Parathyroid adenoma (tissue), 2 donors: ENCODE measurements at regions not wholly inside any gene's neighbourhood (a gene's known extent, or its start where the extent isn't known, plus 50 kb on each side); places are given as distances from the start of the nearest gene placed in this dataset.

Source experiments
- H2AFZ ChIP-seq: fragments of 300-600 bp; sonication (generic); one replicate; pipeline ENCODE4 v1.7.0; 2017; ENCODE audit warnings: antibody characterized with exemption, mild to moderate bottlenecking
- H3K27ac ChIP-seq: fragments of 300-600 bp; sonication (generic); one replicate; pipeline ENCODE4 v1.7.0; 2017
- H3K27me3 ChIP-seq: fragments of 300-600 bp; sonication (generic); one replicate; pipeline ENCODE4 v1.7.0; 2017; ENCODE audit warnings: low read length; ENCODE audit not compliant: control insufficient read depth, insufficient read depth
- H3K36me3 ChIP-seq: fragments of 300-600 bp; sonication (generic); one replicate; pipeline ENCODE4 v1.7.0; 2017; ENCODE audit warnings: low read length; ENCODE audit not compliant: control insufficient read depth, insufficient read depth
- H3K4me1 ChIP-seq: fragments of 300-600 bp; sonication (generic); one replicate; pipeline ENCODE4 v1.7.0; 2017; ENCODE audit warnings: control low read depth
- H3K4me2 ChIP-seq: fragments of 300-600 bp; sonication (generic); one replicate; pipeline ENCODE4 v1.7.0; 2017; ENCODE audit warnings: low read length
- H3K4me3 ChIP-seq: fragments of 300-600 bp; sonication (generic); one replicate; pipeline ENCODE4 v1.7.0; 2017; ENCODE audit warnings: low read depth, low read length
- H3K79me2 ChIP-seq: fragments of 300-600 bp; sonication (generic); one replicate; pipeline ENCODE4 v1.7.0; 2017; ENCODE audit warnings: control low read depth
- H3K9ac ChIP-seq: fragments of 300-600 bp; sonication (generic); one replicate; pipeline ENCODE4 v1.7.0; 2017; ENCODE audit warnings: mild to moderate bottlenecking
- H3K9me3 ChIP-seq: fragments of 300-600 bp; sonication (generic); one replicate; pipeline ENCODE4 v1.7.0; 2017; ENCODE audit warnings: low read length; ENCODE audit not compliant: control insufficient read depth
- TF ChIP-seq, protein P1 (sequence below): fragments of 300-600 bp; sonication (generic); IDR thresholded peaks from one replicate; pipeline ENCODE4 v1.7.0; 2017; ENCODE audit warnings: antibody characterized with exemption, mild to moderate bottlenecking
- donor health status: primary hyperparathyroidism.

DNA sequence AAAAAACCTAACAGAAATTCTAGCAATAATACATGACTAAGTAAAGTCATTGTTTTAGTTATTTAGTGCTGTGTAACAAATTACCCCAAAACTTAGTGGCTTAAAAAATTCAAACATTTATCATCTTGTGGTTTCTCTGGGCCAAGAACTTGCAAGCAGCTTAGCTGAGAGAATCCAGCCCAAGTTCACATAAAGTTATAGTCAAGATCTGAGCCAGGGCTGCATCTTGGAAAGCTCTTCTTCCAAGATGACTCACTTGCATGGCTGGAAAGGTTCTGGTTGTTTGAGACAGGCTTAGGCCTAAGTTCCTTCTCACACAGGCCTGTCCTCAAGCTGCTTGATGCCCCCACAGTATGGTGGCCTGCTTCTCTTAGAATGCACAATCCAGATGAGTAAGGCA, 217.8 kb upstream of the TSHZ2 start:
- H3K27me3 ChIP-seq = no peaks in the 10 kb centered on the region
- no peak overlapping the region for H2AFZ ChIP-seq
- no peak overlapping the region for H3K4me2 ChIP-seq
- H3K4me1 ChIP-seq = no peaks in the 10 kb centered on the region
- TF ChIP-seq, protein P1, sequence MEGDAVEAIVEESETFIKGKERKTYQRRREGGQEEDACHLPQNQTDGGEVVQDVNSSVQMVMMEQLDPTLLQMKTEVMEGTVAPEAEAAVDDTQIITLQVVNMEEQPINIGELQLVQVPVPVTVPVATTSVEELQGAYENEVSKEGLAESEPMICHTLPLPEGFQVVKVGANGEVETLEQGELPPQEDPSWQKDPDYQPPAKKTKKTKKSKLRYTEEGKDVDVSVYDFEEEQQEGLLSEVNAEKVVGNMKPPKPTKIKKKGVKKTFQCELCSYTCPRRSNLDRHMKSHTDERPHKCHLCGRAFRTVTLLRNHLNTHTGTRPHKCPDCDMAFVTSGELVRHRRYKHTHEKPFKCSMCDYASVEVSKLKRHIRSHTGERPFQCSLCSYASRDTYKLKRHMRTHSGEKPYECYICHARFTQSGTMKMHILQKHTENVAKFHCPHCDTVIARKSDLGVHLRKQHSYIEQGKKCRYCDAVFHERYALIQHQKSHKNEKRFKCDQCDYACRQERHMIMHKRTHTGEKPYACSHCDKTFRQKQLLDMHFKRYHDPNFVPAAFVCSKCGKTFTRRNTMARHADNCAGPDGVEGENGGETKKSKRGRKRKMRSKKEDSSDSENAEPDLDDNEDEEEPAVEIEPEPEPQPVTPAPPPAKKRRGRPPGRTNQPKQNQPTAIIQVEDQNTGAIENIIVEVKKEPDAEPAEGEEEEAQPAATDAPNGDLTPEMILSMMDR = no peak
- no peak overlapping the region for H3K27ac ChIP-seq
- no peak overlapping the region for H3K9ac ChIP-seq
- H3K79me2 ChIP-seq = no peaks in the 10 kb centered on the region
- H3K36me3 ChIP-seq = no peaks in the 10 kb centered on the region
- no peaks in the 10 kb centered on the region for H3K9me3 ChIP-seq
- no peak overlapping the region for H3K4me3 ChIP-seq

DNA sequence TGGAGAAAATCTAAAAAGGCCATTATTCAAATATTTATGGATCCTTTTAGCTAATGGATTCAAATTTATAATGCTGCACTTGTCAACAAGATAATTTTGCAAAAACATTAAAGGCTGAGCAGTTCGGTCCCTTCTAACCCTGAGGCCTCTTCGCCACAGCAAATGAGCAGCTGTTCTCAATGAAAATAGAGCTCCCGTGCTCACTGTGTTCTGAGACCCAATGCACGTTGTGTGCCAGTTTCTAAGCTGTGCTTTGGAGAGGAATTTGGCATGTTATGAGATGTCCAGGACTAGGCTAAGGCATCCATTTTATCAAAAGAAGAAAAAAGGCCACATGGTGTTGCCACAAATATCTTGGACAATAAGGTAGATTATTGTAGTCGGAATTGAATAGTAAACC, 220.1 kb upstream of the TSHZ2 start:
- H3K9ac ChIP-seq = no peak overlapping the region
- no peak overlapping the region for H3K4me3 ChIP-seq
- no peaks in the 10 kb centered on the region for H3K4me1 ChIP-seq
- H3K9me3 ChIP-seq = no peaks in the 10 kb centered on the region
- no peak overlapping the region for H2AFZ ChIP-seq
- H3K27me3 ChIP-seq = no peaks in the 10 kb centered on the region
- no peaks in the 10 kb centered on the region for H3K36me3 ChIP-seq
- H3K4me2 ChIP-seq = no peak overlapping the region
- no peaks in the 10 kb centered on the region for H3K79me2 ChIP-seq
- H3K27ac ChIP-seq = no peak overlapping the region
- TF ChIP-seq, protein P1 = no peak

DNA sequence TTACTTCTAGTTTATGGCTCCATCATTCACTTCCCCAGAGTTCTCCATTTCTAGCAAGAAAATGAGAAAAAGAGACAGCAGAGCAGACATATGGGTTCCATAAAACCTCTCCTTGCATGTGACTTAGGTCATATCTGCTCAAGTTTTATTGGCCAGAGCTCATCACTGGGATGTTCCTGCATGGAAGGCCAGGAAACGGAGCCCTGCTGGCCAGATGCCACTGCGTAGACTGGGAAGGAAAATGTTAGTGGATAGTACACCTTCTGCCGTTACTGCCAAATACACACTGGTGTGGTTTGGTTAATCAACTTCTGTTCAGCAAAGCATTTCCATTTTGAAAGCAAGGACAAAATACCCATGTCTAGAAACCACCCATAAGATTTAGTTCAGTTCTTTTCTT, 220.6 kb upstream of the TSHZ2 start:
- H3K9me3 ChIP-seq = no peaks in the 10 kb centered on the region
- no peak overlapping the region for H2AFZ ChIP-seq
- H3K4me1 ChIP-seq = no peaks in the 10 kb centered on the region
- no peak overlapping the region for H3K9ac ChIP-seq
- H3K27ac ChIP-seq = no peak overlapping the region
- no peaks in the 10 kb centered on the region for H3K79me2 ChIP-seq
- H3K27me3 ChIP-seq = no peaks in the 10 kb centered on the region
- no peaks in the 10 kb centered on the region for H3K36me3 ChIP-seq
- no peak overlapping the region for H3K4me3 ChIP-seq
- H3K4me2 ChIP-seq = no peak overlapping the region
- TF ChIP-seq, protein P1 = no peak

DNA sequence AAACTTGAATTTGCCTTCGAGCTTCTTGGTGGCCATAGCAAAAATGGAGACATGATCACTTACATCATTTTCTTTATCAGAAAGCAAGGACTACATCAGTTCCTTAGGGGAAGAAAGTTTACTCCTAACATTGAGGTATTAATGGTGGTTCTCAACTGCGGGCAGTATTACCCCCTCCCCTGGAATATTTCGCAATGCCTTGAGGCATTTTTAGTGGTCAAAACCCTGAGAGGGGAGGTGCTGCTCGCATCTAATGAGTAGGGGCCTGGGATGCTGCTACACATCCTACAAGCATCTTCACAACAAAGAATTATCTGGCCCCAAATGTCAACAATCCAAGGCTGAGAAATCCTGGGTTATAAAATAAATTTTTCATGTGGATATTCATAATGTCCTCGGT, 222.2 kb upstream of the TSHZ2 start:
- Histone ChIP-seq H3K4me2 (no peak overlapping the region), H2AFZ (no peak overlapping the region), H3K79me2 (no peaks in the 10 kb centered on the region), H3K4me3 (no peak overlapping the region), H3K27me3 (no peaks in the 10 kb centered on the region), H3K36me3 (no peaks in the 10 kb centered on the region), H3K4me1 (no peaks in the 10 kb centered on the region), H3K9me3 (no peaks in the 10 kb centered on the region), H3K9ac (no peak overlapping the region), H3K27ac (no peak overlapping the region)
- TF ChIP-seq, protein P1 = no peak

DNA sequence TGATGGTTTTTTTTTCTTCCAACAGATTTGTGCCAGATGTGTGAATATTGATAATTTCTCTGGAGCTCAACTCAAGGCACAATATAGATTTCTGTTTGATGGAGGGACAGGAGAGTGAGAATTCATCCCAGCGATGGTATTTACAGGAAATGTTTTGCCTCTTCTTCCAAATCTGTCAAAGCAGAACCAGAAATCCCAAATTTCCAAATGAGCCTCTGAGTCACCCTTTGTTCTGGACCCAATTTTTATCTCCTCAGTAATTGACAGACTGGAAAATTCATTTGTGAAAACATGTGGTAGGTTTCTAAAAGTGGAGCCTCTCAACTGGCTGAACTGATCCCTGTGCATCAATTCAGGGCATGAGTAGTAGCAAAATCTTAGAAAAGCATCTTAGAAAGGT, 223.2 kb upstream of the TSHZ2 start:
- H3K79me2 ChIP-seq = no peaks in the 10 kb centered on the region

More for the DNA sequence above, 223.2 kb upstream of the TSHZ2 start:
- H3K27ac ChIP-seq = no peak overlapping the region
- no peak overlapping the region for H3K9ac ChIP-seq
- TF ChIP-seq, protein P1 = no peak
- no peaks in the 10 kb centered on the region for H3K27me3 ChIP-seq
- H3K9me3 ChIP-seq = no peaks in the 10 kb centered on the region
- H3K4me2 ChIP-seq = no peak overlapping the region
- H3K36me3 ChIP-seq = no peaks in the 10 kb centered on the region
- H3K4me3 ChIP-seq = no peak overlapping the region
- H3K4me1 ChIP-seq = no peaks in the 10 kb centered on the region
- H2AFZ ChIP-seq = no peak overlapping the region
